GM21619 (cell line): ENCODE measurements at regions not wholly inside any gene's neighbourhood (a gene's known extent, or its start where the extent isn't known, plus 50 kb on each side); places are given as distances from the start of the nearest gene placed in this dataset.
"Not testable (repeated sequence)": the region's sequence is repeated elsewhere in the genome, so short reads cannot be mapped to it uniquely, and the experiment has no call there.

Source experiments
- ATAC-seq: cut with Tn5 transposase; IDR thresholded peaks from one replicate; pipeline ENCODE4 v1.9.1; 2021; ENCODE audit not compliant: unreplicated experiment

- no peak for ATAC-seq
Observed at GRCh38 chr9:84054341-84055010, 73.9 kb downstream of the RMI1 start.

- no peak for ATAC-seq
Observed at GRCh38 chr9:84057662-84058061, 77.1 kb downstream of the RMI1 start.

- ATAC-seq, result no peak
Observed at GRCh38 chr9:84059936-84060335, 79.3 kb downstream of the RMI1 start.

- ATAC-seq, result no peak
Observed at GRCh38 chr9:84061613-84062193, 81.1 kb downstream of the RMI1 start.

- ATAC-seq, result no peak
Observed at GRCh38 chr9:84062538-84062937, 81.9 kb downstream of the RMI1 start.

GRCh38 chr9:84067821-84068220 is 87.2 kb downstream of the RMI1 start:
- no peak for ATAC-seq

- ATAC-seq, result no peak
Observed at GRCh38 chr9:84068872-84069271, 88.3 kb downstream of the RMI1 start.

GRCh38 chr9:84070590-84070989 is 90.0 kb downstream of the RMI1 start:
- no peak for ATAC-seq

- no peak for ATAC-seq
Observed at GRCh38 chr9:84072621-84073180, 92.1 kb downstream of the RMI1 start.

GRCh38 chr9:84075004-84075403 is 94.4 kb downstream of the RMI1 start:
- no peak for ATAC-seq

GRCh38 chr9:84076384-84076783 is 95.8 kb downstream of the RMI1 start:
- no peak for ATAC-seq

GRCh38 chr9:84077816-84078215 is 97.2 kb downstream of the RMI1 start:
- not testable (repeated sequence) for ATAC-seq

- no peak for ATAC-seq
Observed at GRCh38 chr9:84079994-84080393, 99.4 kb downstream of the RMI1 start.

- ATAC-seq, result no peak
Observed at GRCh38 chr9:84101964-84102632, 121.5 kb downstream of the RMI1 start.

- ATAC-seq, result no peak
Observed at GRCh38 chr9:84103651-84104377, 123.2 kb downstream of the RMI1 start.

- no peak for ATAC-seq
Observed at GRCh38 chr9:84107081-84107480, 126.5 kb downstream of the RMI1 start.

- no peak for ATAC-seq
Observed at GRCh38 chr9:84107995-84108394, 127.4 kb downstream of the RMI1 start.

- no peak for ATAC-seq
Observed at GRCh38 chr9:84111726-84112125, 131.1 kb downstream of the RMI1 start.

GRCh38 chr9:84121991-84122523 is 141.5 kb downstream of the RMI1 start:
- ATAC-seq, result no peak

GRCh38 chr9:84122572-84122971 is 142.0 kb downstream of the RMI1 start:
- no peak for ATAC-seq
